HUES6 (cell line): ENCODE measurements at regions not wholly inside any gene's neighbourhood (a gene's known extent, or its start where the extent isn't known, plus 50 kb on each side); places are given as distances from the start of the nearest gene placed in this dataset.

Experiments
- H3K27ac ChIP-seq: 2 replicates; pipeline ENCODE4 v1.7.0; 2013; ENCODE audit warnings: low read depth, mild to moderate bottlenecking, low read length, inconsistent platforms
- H3K27me3 ChIP-seq: 2 replicates; pipeline ENCODE4 v1.6.1; 2013; ENCODE audit warnings: low read length; ENCODE audit not compliant: control insufficient read depth, insufficient read depth
- H3K36me3 ChIP-seq: 2 replicates; pipeline ENCODE4 v1.6.1; 2013; ENCODE audit warnings: low read length; ENCODE audit not compliant: control insufficient read depth, insufficient read depth
- H3K4me1 ChIP-seq: 2 replicates; pipeline ENCODE4 v1.6.1; 2013; ENCODE audit warnings: low read length; ENCODE audit not compliant: control insufficient read depth, insufficient read depth
- H3K4me3 ChIP-seq: 2 replicates; pipeline ENCODE4 v1.5.1; 2013; ENCODE audit warnings: low read depth, low read length
- H3K9ac ChIP-seq: one replicate; pipeline ENCODE4 v1.6.1; 2013; ENCODE audit warnings: mild to moderate bottlenecking, low read length
- H3K9me3 ChIP-seq: 2 replicates; pipeline ENCODE4 v1.6.1; 2013; ENCODE audit warnings: low read depth, low read length; ENCODE audit not compliant: control insufficient read depth, insufficient read depth

GRCh38 chr2:42971381-42971780 is 179.0 kb upstream of the HAAO start:
- H3K4me1 ChIP-seq = peaks cover 12% of the 10 kb centered on the region
- H3K27me3 ChIP-seq = no peaks in the 10 kb centered on the region
- no peak overlapping the region for H3K27ac ChIP-seq
- H3K9me3 ChIP-seq = peaks cover 5% of the 10 kb centered on the region; the same call in 1 of the 2 replicates
- H3K4me3 ChIP-seq = no peak overlapping the region
- H3K9ac ChIP-seq = no peak overlapping the region
- no peaks in the 10 kb centered on the region for H3K36me3 ChIP-seq

DNA sequence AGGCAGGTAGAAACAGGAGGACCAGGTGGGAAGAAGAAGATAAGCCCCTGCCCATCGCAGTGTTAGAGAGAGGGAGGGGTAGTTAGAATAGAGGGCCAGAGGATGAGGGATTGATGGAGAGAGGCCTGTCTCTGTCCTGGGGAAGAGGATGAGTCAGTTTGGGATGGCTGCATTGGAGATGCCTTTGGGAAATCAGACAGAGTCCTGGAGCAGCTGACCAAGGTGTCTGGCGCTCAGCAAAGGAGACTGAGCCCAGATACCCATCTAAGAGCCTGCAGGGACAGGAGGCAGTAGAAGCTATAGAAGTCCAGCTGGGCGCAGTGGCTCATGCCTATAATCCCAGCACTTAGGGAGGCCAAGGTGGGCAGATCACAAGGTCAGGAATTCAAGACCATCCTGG is 177.8 kb upstream of the HAAO start:
- H3K4me1 ChIP-seq = peaks cover 8% of the 10 kb centered on the region
- no peak overlapping the region for H3K9ac ChIP-seq
- H3K36me3 ChIP-seq = no peaks in the 10 kb centered on the region
- H3K9me3 ChIP-seq = peaks cover 5% of the 10 kb centered on the region; the same call in 1 of the 2 replicates
- no peak overlapping the region for H3K27ac ChIP-seq
- no peaks in the 10 kb centered on the region for H3K27me3 ChIP-seq
- H3K4me3 ChIP-seq = no peak overlapping the region

DNA sequence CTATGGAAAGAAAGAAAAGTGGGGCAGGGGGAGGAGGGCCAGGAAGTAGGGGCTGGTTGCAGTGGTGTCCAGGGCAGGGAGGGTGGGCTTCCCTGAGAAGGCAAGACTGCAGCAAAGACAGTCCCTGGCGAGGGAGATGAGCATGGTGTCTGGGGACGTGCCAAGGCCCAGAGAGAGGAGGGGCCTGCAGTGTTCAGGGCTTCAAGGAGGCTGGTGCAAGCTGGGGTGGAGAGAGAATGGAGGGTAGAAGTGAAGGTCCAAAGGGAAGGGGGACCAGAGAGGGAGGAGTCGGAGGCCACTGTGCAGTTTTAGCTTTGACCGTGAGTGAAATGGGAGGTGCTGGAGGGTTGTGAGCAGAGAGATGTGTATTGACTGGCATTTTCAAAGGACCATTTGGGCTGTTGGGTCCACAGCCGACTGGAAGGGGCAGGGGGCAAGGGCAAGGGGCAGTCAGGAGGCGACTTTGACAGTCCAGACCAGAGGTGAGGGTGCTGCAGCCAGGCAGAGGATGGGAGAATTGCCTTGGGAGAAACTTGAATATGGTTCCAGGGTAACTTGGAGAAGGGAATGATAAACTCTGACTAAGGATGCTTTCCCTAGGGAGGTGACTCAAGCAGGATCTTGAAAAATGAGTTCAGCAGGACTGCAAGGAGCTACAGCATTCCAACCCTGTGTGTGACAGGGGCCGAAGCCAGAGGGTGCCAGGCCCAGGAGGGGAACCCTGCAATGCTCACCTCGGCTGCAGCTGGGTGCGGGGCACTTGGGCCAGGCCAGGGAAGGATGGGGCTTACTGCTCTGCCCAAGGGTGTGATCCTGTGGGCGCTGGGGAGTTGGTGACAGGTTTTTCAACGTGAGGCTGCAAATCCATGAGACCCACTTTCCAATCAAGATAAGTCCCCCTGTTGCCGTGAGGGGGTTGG is 177.1 kb upstream of the HAAO start:
- Histone ChIP-seq H3K27me3 (no peaks in the 10 kb centered on the region), H3K27ac (no peak overlapping the region), H3K4me3 (no peak overlapping the region), H3K9me3 (peaks cover 5% of the 10 kb centered on the region; the same call in 1 of the 2 replicates), H3K36me3 (no peaks in the 10 kb centered on the region), H3K9ac (no peak overlapping the region), H3K4me1 (peaks cover 3% of the 10 kb centered on the region; the same call in 1 of the 2 replicates)

- Histone ChIP-seq H3K36me3 (no peaks in the 10 kb centered on the region), H3K9me3 (peaks cover 5% of the 10 kb centered on the region; the same call in 1 of the 2 replicates), H3K27me3 (no peaks in the 10 kb centered on the region), H3K4me3 (no peak overlapping the region), H3K27ac (no peak overlapping the region), H3K4me1 (peaks cover under 1% of the 10 kb centered on the region; the same call in 1 of the 2 replicates), H3K9ac (no peak overlapping the region)
Observed at GRCh38 chr2:42967959-42968674, 175.7 kb upstream of the HAAO start.

- H3K4me1 ChIP-seq = peaks cover 20% of the 10 kb centered on the region
- no peak overlapping the region for H3K4me3 ChIP-seq
- no peak overlapping the region for H3K9ac ChIP-seq
- no peaks in the 10 kb centered on the region for H3K27me3 ChIP-seq
- no peaks in the 10 kb centered on the region for H3K36me3 ChIP-seq
- H3K9me3 ChIP-seq = no peaks in the 10 kb centered on the region
- no peak overlapping the region for H3K27ac ChIP-seq
Observed at GRCh38 chr2:42965910-42966309, 173.5 kb upstream of the HAAO start.

- Histone ChIP-seq H3K4me1 (peaks cover 25% of the 10 kb centered on the region), H3K4me3 (no peak overlapping the region), H3K27ac (no peak overlapping the region), H3K27me3 (no peaks in the 10 kb centered on the region), H3K9me3 (no peaks in the 10 kb centered on the region), H3K36me3 (no peaks in the 10 kb centered on the region), H3K9ac (no peak overlapping the region)
Observed at GRCh38 chr2:42965196-42965595, 172.8 kb upstream of the HAAO start.

- Histone ChIP-seq H3K27ac (no peak overlapping the region), H3K9me3 (no peaks in the 10 kb centered on the region), H3K9ac (no peak overlapping the region), H3K36me3 (no peaks in the 10 kb centered on the region), H3K27me3 (no peaks in the 10 kb centered on the region), H3K4me3 (no peak overlapping the region), H3K4me1 (peaks cover 25% of the 10 kb centered on the region)
Observed at GRCh38 chr2:42964439-42965083, 172.2 kb upstream of the HAAO start.

DNA sequence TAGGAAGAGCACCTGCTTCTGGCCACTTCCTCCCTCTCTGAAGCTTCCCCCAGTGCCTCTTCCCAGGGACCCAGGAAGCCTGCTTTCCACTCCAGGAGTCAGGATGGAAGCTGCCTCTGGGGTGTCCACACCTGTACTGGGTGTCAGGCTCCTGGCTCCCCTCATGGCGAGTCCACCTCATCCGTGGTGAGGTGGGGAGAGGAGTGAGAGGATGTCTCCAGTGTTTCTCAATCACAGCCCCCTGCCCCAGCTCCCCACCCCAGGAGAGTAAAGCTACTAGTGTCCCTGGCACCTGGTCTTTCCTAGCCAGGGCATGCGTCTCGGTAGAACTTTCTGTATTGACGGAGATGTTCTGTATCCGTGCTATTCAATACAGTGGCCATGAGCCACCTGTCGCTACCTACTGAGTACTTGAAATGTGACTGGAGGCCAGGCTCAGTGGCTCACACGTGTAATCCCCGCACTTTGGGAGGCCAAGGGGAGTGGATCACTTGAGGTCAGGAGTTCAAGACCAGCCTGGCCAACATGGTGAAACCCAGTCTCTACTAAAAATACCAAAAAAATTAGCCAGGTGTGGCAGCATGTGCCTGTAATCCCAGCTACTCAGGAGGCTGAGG is 171.2 kb upstream of the HAAO start:
- H3K4me3 ChIP-seq = no peak overlapping the region
- H3K4me1 ChIP-seq = peaks cover 25% of the 10 kb centered on the region
- H3K27me3 ChIP-seq = no peaks in the 10 kb centered on the region
- H3K9me3 ChIP-seq = no peaks in the 10 kb centered on the region
- H3K27ac ChIP-seq = no peak overlapping the region
- no peaks in the 10 kb centered on the region for H3K36me3 ChIP-seq
- no peak overlapping the region for H3K9ac ChIP-seq

DNA sequence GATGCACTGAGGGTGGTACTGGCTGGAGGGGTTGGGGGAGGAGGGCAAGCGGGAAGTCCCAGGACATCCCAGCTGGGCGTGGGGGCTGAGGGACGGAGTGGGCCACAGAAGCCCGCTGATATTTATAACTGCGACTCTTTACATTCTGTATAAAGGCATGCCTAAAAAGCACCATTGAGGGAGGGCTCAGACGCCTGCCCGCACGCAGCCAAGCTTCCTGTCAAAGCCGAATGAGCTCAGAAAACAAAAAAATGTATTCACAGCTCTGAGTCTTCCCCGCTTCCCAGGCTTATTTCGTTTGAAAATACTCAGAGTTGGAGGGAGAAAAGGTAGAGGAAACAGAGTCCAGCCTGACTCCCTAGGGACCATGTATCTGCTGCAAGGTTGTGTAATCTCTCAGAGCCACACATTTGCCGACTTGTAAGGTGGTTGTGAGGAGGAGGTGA is 170.1 kb upstream of the HAAO start:
- Histone ChIP-seq H3K27me3 (no peaks in the 10 kb centered on the region), H3K36me3 (no peaks in the 10 kb centered on the region), H3K9ac (no peak overlapping the region), H3K4me1 (peaks cover 34% of the 10 kb centered on the region), H3K9me3 (no peaks in the 10 kb centered on the region), H3K27ac (no peak overlapping the region), H3K4me3 (no peak overlapping the region)

DNA sequence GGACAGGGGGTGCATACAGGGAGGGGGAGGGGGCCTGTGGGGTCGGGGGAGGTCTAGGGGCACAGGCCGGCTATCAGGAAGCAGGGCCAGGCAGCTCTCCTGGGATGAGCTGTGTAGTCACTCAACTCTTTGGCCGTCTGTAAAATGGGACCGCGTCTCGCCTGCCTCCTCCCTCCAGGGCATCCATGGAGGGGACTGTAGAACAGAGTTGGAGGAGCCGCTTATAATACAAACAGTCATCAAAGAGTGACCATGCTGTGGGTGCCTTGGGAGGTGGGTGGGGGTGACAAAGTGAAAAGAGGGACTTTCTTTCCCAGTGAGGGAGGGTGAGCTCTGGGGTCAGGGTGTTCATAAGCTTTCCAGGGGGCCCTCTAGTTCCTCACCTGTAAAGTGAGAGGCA is 169.6 kb upstream of the HAAO start:
- Histone ChIP-seq H3K27ac (no peak overlapping the region), H3K36me3 (no peaks in the 10 kb centered on the region), H3K27me3 (no peaks in the 10 kb centered on the region), H3K9ac (no peak overlapping the region), H3K4me3 (no peak overlapping the region), H3K4me1 (peaks cover 39% of the 10 kb centered on the region), H3K9me3 (no peaks in the 10 kb centered on the region)
